H1 (cell line): ENCODE measurements at regions not wholly inside any gene's neighbourhood (a gene's known extent, or its start where the extent isn't known, plus 50 kb on each side); places are given as distances from the start of the nearest gene placed in this dataset.

Experiments
- CHD1 ChIP-seq: IDR thresholded peaks from 2 replicates; pipeline ENCODE4 v1.6.1; 2012; ENCODE audit warnings: low read depth, low read length, improper control_type of control experiment
- CHD7 ChIP-seq: fragments of 300-600 bp; sonication (generic); IDR thresholded peaks from 2 replicates; pipeline ENCODE4 v1.7.1; 2012; ENCODE audit warnings: low read length, moderate library complexity, mild to moderate bottlenecking, inconsistent platforms; ENCODE audit not compliant: insufficient replicate concordance
- JUND ChIP-seq: IDR thresholded peaks from 2 replicates; pipeline ENCODE4 v1.6.1; 2011; ENCODE audit warnings: mild to moderate bottlenecking, improper control_type of control experiment, low read length
- NRF1 ChIP-seq: IDR thresholded peaks from 2 replicates; pipeline ENCODE4 v1.6.1; 2011; ENCODE audit warnings: mild to moderate bottlenecking, low read depth, low read length, improper control_type of control experiment
- POLR2A ChIP-seq, 2 experiments: IDR thresholded peaks; 1 replicate in 1 of 2; 2 replicates in 1 of 2; pipeline ENCODE4 v1.6.1; 2011; ENCODE audit warnings: low read depth in 2 of 2, low read length in 2 of 2, mild to moderate bottlenecking in 2 of 2; ENCODE audit errors: control extremely low read depth in 1 of 2
- POLR2AphosphoS5 ChIP-seq: IDR thresholded peaks from 2 replicates; pipeline ENCODE4 v1.6.1; 2011; ENCODE audit warnings: low read depth, low read length
- RAD21 ChIP-seq, 2 experiments: IDR thresholded peaks in 1 of 2; conservative IDR thresholded peaks in 1 of 2; 2 replicates each; pipeline ENCODE4 v1.6.1; 2011; ENCODE audit warnings: low read depth in 2 of 2, low read length in 2 of 2, improper control_type of control experiment in 1 of 2, inconsistent platforms in 1 of 2, mild to moderate bottlenecking in 1 of 2, moderate library complexity in 1 of 2
- RBBP5 ChIP-seq: IDR thresholded peaks from 2 replicates; pipeline ENCODE4 v1.7.1; 2012; ENCODE audit warnings: low read depth, mild to moderate bottlenecking, inconsistent platforms, low read length, moderate library complexity, borderline replicate concordance
- RNF2 ChIP-seq: fragments of 200-900, 300-1000 bp; sonication (generic); IDR thresholded peaks from 2 replicates; pipeline ENCODE4 v1.7.1; 2016; ENCODE audit warnings: borderline replicate concordance, low read depth, mild to moderate bottlenecking, antibody characterized with exemption, low read length; ENCODE audit not compliant: poor library complexity, severe bottlenecking; ENCODE audit errors: missing control alignments
- SAP30 ChIP-seq: fragments of 300-600 bp; sonication (generic); IDR thresholded peaks from 2 replicates; pipeline ENCODE4 v1.7.1; 2012; ENCODE audit warnings: low read length, moderate library complexity, mild to moderate bottlenecking, inconsistent platforms; ENCODE audit not compliant: insufficient read depth, insufficient replicate concordance

GRCh38 chr14:97428808-97429440 is 631.7 kb downstream of the VRK1 start (continued):
- no peak for TF ChIP-seq CHD7
- TF ChIP-seq RBBP5, result no peak
- no peak for TF ChIP-seq NRF1
- TF ChIP-seq SAP30, result no peak
- no peak for TF ChIP-seq CHD1
- TF ChIP-seq POLR2AphosphoS5, result no peak
- no peak for TF ChIP-seq JUND
- no peak for TF ChIP-seq RAD21 (IDR thresholded peaks at IDR 0.05 in 1 of 2, conservative IDR thresholded peaks at IDR 0.05 in 1 of 2; ENCODE audit: low read depth in 2 of 2, low read length in 2 of 2)
- TF ChIP-seq POLR2A (IDR thresholded peaks at IDR 0.05; ENCODE audit: control extremely low read depth in 1 of 2, low read depth in 2 of 2, low read length in 2 of 2), result no peak
- no peak for TF ChIP-seq RNF2
- TF ChIP-seq, all 59 proteins: peak for 0
